EH (cell line): ENCODE measurements at regions not wholly inside any gene's neighbourhood (a gene's known extent, or its start where the extent isn't known, plus 50 kb on each side); places are given as distances from the start of the nearest gene placed in this dataset.
"Not testable (repeated sequence)": the region's sequence is repeated elsewhere in the genome, so short reads cannot be mapped to it uniquely, and the experiment has no call there.

Source experiments
- DNase-seq: peaks from one replicate; pipeline ENCODE4 v3.0.0-alpha.2; 2015; ENCODE audit warnings: low read depth

DNA sequence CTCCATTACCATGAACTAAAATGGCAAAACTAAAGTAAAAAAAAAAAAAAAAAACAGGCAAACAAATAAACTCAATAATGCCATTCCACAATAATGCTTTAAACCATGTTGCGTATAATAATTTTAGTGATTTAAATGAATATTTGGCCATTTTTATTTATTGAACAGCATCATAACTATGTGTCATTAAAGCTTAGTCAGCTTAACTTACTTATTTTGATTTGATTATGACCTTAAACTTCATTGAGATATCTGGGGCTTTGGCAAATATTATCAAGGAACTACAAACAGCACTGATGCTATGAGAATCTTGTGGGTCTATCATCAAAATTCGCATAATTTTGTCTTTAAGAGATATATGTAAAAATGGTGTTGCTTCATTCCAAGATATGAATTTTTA is 1610.3 kb upstream of the NUDT12 start:
- DNase-seq = no peak

DNA sequence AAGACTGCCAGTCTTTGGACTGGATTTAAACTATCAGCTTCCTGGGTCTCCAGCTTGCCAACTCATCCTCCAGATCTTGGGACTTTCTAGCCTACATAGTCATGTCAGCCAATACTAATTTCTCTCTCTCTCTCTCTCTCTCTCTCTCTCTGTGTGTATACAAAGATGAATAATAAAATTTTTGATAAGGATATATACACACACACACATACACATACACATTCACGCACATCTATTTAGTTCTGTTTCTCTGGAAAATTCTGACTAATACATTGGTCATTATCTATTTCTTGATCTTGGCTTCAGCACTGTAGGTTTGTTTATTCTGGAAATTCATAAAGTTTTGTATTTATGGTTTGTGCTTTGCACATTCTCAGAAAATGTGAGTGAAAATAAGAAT is 1606.2 kb upstream of the NUDT12 start:
- no peak for DNase-seq

DNA sequence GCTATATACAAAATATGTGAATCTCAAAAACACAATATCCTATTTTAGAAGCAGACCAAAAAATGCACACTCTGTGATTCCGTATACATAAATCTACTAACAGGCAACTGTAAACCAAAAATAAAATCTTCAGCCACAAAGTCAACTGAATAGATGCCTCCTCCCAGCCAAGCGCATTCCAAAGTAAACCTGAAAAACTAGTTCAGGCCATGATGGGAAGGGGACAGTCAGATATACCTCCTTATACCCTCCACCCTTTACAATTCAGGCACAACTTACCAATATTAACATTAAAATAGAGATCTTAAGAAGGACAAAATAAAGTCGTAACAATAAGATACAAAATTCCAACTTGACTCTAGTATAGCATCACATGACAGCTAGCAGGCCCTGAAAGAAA is 1604.5 kb upstream of the NUDT12 start:
- DNase-seq = no peak

DNA sequence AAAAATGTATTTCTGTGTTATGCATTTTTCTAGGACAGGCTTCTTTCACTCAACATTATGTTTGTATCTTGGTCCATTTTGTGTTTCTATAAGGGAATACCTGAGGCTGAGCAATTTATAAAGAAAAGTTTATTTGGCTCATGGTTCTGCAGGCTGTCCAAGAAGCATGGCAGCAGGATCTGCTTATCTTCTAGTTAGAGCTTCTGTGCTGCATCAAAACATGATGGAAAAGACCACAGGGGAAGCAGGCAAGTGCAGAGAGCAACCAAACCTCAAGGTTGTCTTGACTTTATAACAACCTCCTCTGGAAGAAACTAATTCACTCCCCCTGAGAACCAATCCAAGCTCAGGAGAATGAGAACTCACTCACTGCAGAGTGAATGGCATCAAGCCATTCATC is 1601.0 kb upstream of the NUDT12 start:
- no peak for DNase-seq

DNA sequence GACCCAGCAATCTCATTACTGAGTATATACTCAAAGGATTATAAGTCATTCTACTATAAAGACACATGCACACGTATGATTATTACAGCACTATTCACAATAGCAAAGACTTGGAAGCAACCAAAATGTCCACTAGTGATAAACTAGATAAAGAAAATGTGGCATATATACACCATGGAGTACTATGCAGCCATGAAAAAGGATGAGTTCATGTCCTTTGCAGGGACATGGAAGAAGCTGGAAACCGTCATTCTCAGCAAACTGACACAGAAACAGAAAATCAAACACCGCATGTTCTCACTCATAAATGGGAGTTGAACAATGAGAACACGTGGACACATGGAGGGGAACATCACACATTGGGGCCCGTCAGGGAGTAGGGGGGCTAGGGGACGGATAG is 1600.0 kb upstream of the NUDT12 start:
- not testable (repeated sequence) for DNase-seq

DNA sequence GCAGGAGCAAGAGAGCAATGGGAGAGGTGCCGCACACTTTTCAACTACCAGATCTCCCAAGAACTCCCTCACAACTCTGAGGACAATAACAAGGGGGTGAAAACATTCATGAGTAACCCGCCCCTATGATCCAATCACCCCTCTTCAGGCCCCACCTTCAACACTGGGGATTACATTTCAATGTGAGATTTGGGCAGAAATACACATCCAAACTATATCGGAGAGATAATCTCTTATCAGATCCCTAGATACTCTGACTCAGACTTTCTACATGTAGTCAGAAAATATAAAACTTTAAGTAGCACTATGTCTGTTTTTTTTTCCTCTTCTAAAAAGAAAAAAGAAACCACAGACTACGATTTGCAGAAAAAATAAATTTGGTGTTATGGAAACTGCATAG is 1595.9 kb upstream of the NUDT12 start:
- DNase-seq = no peak

DNA sequence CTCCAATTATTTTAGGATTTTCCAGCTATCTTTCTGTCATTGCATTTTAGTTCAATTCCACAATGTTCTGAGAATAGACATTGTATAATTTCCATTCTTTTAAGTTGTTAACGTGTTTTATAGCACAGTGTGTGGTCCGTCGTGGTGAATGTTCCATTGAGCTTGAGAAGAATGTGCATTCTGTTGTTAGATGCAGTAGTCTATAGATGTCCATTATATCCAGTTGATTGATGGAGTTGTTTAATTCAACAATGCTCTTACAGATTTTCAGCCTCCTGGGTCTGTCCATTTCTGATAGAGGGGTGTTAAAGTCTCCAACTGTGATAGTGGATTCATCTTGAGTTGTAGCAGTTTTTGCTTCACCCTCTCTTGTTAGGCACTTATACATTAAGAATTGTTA is 1587.7 kb upstream of the NUDT12 start:
- no peak for DNase-seq

DNA sequence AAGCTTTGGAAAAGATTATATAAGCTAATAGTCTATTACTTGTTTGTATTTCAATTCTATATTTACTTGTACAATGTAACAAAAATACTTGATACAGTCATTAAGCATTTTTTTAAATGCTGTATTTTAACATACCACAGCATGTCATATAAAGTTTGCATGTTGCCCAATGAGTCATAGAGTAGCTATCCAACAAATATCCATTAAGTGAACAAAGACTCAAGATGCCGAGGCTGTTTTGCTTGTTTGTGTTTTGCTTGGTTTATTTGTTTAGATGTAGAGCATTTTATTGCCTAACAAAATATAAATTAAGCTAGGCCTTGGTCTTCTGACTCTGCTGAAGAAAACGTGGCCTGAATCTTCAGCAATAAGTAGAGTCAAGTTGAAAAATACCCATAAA is 1584.3 kb upstream of the NUDT12 start:
- no peak for DNase-seq

DNA sequence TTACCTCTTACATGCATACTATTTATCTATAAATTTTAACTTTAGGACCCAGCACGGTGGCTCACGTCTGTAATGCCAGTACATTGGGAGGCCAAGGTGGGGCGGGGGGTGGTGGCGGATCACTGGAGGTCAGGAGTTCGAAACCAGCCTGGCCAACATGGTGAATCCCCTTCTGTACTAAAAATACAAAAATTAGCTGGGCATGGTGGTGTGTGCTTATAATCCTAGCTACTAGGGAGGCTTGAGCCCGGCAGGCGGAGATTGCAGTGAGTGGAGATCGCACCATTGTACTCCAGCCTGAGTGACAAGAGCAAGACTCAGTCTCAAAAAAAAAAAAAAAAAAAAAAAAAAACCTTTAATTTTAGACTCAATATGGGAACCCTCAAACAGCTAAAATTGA is 1582.6 kb upstream of the NUDT12 start:
- no peak for DNase-seq

DNA sequence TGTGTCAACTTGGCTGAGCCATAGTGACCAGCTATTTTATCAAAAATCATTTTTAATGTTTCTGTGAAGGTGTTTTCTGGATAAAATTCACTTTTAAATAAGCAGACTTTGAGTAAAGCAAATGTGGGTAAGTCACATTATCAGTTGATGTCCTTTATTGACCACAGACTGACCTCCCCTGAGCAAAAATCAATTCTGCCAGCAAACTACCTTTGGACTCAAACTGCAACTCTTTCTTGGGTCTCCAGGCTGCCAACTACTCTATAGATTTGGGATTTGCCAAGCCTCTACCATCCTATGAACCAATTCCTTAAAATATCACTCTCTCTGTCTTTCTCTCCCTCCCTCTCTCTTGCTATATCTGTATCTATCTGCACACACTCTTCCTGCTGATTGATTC is 1571.7 kb upstream of the NUDT12 start:
- no peak for DNase-seq

DNA sequence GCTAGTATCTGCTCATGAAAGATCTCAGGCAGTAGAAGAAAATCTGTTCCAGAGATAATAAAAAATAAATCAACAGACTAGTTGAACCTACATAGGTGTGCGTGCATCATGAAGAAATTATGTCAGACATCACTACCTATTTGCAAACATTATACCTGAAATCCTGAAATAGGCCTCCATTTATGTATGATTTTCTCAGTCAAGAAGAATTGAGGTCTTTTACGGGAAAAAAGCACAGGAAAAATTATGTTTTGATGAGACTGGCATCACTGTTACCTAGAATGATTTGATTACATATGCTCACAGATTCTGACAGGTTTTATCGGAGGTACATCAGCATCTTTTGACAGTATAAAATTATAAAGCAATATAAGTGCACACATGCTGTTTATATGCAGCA is 1570.5 kb upstream of the NUDT12 start:
- no peak for DNase-seq

DNA sequence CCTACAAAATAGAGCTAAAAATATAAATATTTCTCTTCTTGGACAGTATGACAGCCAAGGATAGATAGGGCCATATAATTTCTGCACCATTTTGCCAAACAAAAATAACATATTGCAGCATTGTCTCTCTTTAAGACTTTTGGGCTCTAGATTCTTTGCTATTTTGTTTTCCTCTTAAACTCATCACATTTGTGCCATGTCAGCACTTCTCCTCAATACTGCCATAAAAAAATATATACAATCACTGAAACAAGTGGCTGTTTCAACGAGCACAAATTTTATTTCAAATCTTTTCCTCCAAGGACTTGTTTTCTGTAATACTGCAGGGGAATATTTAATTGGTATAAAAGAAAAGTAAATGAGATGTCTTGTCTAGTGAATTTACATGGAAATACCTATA is 1570.0 kb upstream of the NUDT12 start:
- DNase-seq = no peak

DNA sequence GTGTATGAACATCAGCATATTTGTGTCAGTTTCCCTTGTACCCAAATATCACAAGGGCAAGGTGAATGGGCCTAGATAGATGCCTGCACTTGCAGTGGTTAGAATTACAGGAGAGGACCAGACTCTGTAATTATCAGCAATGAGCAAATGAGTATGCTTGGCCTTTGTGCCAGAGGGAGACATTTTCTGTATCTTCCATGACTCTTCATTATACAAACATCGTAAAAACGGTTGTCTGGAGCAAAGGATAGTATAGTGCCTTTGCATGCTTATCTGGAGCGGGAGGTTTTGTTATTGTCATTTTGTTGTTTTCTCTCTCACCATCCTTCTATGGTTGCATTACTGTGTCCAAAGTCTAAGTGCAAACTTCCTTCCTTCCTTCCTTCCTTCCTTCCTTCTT is 1568.5 kb upstream of the NUDT12 start:
- no peak for DNase-seq

DNA sequence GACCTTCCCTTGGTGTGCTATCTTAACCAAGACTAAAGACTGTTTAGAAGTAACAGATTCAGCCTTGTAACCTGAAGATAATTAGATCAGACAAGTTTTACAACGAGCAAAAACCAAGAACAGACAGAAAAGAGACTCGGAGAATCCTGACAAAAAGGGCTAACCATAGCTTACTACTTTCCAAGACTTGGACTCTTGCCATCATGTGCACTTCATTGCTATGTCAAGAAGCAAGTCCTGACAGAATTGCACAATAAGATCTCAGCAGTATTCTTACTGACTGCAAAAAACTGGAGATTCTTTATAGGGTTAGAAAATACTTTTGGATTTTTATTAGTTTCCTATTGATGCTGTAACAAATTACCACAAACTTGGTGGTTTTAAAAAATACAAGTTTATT is 1539.0 kb upstream of the NUDT12 start:
- no peak for DNase-seq

DNA sequence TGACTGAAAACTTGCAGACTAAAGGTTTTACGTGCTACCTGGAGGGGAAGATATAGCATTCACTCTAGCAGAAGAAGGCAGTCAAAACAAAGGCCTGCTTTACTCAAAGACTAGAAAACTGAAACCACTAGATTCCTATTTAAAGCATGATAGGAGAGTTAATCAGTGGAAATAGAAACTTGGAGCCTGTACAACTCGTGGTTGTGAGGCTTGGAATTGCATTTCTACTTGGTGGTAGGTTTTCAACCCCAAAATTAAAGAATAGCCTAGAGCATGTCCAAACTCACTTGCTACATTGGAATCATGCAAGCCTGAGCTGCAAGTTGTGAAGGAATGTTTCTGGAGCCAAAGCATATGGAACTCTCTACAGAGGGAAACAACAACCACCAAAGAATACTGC is 1526.4 kb upstream of the NUDT12 start:
- no peak for DNase-seq

DNA sequence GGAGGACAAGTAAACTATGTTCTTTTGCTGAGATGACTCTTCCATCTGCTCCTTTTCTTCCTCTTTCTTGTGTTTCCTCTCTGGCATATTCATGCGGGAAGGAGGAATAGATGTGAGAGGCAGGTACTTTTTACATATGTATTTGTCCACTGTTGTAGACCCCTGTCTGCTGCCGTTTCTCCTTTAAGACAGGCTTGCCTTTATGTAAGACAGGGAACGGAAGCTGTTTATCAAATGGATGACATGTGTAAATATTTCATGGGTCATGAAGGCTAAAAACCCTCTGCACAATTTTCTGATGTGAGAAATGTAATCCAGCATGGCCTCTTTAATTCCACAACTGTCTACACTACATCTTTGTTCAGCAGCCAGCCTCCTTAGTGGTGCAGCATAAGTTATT is 1525.5 kb upstream of the NUDT12 start:
- DNase-seq = no peak

DNA sequence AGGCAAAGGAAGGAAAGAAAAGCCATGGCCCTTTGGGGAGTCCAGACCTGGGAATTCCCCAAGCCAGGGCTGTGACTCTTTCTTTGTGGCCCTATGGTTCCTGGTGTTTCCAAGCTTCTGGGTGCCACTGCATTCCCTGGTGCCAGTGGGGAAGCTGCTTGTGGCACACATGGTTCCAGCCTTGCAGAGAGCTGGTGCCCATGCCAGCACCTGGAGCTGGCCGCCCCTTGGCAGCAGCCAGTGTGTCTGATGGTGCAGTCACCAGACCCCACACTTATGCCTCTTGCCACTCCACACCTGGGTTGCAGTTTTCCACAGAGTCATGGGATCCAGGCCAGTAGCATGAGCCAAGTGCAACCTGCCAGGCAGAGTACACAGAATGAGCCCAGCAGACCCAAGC is 1495.3 kb upstream of the NUDT12 start:
- DNase-seq = no peak

DNA sequence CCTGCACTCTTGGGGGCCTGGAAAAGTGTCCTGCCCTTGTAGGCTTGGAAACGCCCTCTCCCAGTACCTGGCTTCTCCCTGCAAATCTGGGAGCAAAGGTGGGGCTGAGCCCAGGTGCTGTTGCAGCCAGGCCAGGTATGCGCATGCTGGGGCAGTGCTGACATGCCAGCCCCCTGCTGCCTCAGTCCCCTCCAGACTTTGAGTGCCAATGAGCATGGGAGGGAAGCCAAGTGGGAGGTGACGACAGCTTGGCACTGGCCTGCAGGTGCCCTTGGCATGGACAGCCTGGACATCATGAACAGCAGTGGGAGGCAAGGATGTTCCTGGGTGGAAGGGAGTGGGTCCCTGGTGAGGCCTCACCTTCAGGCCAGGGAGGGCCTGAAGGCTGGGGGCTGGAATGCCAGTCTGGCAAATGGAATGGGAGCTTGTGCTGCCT is 1494.4 kb upstream of the NUDT12 start:
- no peak for DNase-seq

DNA sequence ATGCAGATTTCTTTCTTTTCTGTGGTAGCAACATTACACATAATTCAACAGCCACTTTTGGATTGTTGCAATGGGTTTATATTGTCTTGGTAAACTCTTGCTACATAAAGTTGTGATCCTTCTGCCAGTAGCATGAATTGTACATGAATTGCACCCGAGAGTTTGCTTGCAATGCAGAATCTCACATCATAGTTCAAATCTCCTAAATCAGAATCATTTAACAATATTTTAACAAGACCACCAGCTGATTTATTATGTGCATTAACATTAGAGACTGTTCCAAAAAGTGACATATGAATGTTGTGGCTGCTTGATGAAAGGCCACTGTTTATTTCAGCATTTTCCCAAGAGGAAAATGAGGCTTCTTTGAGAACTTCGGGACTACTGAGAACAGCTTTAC is 1491.8 kb upstream of the NUDT12 start:
- DNase-seq = no peak

DNA sequence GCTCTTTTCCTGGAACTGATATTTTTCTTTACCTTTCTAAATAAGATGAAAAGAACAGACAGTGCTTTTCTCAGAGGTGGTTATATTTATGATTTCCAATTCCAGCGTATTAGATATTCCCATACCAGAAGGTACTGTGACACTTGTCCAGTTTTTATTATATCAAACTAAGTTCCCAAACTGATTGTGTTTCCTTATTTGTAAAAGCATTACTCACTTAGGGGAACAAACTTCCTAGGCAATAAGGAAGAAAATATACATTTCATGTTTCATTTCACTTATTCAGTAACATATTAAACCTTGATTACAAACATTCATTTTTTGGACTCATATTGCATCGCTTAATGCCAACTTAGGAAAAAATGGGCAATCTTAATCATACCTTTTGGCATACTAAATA is 1480.0 kb upstream of the NUDT12 start:
- no peak for DNase-seq

DNA sequence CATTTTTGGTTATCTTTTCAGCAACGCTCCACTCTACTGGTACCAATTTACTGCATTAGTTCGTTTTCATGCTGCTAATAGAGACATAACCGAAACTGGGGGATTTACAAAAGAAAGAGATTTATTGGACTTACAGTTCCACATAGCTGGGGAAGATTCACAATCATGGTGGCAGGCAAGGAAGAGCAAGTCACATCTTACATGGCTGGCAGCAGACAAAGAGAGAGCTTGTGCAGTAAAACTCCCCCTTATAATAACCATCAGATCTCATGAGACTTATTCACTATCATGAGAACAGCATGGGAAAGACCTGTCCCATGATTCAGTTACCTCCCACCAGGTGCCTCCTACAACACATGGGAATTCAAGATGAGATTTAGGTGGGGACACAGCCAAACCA is 1474.2 kb upstream of the NUDT12 start:
- not testable (repeated sequence) for DNase-seq

DNA sequence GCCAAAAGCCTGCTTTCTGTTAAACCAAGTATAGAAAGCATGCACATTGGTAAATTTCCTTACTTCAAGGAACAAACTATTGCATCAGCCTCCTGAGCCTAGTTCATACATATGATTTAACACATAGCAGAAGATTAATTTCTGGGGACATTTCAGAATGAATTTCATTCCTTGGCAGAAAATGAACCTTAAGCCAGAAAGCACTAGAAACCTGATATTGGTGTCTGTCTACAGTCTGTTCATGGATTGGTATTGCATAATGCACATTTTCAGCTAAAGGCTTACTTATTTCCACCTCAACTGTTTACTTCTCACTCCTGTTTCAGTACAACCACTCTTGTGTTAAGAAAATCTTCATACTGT is 1471.8 kb upstream of the NUDT12 start:
- no peak for DNase-seq

DNA sequence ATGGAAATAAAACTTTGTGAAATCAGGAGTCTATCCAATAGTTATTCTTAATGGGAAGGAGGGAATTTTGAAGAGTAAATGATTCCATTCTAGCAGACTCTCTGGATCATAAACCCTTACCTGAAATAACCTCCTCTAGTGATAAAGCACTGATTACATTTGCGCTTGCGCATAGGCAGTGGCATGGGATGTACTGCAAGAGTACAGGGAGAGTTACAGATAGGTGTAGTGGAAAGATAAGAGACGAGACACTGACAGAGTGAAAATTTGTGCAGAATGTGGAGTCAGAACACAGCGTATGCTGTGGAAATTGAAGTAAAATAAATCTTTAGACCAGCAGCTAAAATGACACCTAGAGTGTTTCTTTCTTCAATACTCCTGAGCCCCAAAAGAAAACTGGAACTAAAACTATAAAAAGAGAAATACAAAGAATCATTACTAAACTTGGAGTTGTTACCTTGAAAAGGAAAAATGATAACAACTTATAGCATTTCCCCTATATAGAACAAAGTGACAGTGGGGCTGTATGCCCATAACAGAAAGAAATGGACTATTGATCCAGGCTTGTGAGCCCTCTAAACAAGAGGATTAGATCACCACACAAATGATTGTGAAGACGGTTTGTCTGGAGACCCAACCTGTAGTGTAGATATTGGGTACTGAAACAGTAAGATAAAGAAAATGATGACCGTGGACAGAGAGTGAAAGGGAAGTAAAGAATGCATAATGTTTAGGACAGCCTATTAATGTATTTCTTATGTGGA is 1471.2 kb upstream of the NUDT12 start:
- DNase-seq = no peak

DNA sequence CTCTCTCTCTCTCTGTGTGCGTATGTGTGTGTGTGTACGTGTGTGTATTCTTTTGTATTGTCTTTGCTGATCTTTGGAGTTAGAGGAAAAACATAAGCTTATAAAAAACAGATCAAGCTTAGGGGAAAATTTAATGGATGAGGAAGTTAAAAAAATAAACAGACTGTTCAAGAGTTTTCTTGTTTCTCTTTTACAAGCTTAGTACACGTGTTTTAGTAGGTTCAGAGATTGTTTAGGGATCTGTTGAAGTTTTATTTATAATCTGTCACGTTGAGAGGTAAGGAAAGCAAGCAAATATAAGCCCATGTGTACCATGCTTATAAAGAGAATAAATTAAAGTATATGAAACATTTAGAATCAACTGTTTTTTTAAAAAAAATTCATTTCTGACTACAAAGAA is 1470.3 kb upstream of the NUDT12 start:
- DNase-seq = no peak

DNA sequence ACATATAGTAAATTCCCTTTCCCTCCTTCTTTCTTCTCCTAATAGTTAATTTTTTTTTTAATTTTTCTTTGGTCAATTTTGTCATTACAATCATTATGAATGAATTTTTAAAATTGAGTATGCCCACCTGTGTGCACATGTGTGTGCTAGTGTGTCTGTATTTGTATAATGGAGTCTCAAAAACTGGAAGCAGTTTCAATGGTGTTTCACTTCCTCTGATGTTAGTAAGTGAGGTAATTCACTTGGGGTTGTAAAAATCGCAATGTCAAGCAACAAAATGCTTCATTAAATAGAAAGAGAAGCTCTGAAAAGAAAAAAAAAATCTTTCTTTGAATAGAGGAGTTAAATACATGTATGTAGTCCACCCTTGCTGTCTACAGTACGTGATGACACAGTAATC is 1467.6 kb upstream of the NUDT12 start:
- DNase-seq = no peak
